CD4-positive, alpha-beta T cell treated with Interleukin-2 at 100 ng/mL for 4 hours (primary cell): ENCODE measurements at regions not wholly inside any gene's neighbourhood (a gene's known extent, or its start where the extent isn't known, plus 50 kb on each side); places are given as distances from the start of the nearest gene placed in this dataset.
"Not testable (repeated sequence)": the region's sequence is repeated elsewhere in the genome, so short reads cannot be mapped to it uniquely, and the experiment has no call there.

Experiments
- DNase-seq: peaks from one replicate; pipeline ENCODE4 v3.0.0-alpha.2; 2020; ENCODE audit warnings: low spot score

DNA sequence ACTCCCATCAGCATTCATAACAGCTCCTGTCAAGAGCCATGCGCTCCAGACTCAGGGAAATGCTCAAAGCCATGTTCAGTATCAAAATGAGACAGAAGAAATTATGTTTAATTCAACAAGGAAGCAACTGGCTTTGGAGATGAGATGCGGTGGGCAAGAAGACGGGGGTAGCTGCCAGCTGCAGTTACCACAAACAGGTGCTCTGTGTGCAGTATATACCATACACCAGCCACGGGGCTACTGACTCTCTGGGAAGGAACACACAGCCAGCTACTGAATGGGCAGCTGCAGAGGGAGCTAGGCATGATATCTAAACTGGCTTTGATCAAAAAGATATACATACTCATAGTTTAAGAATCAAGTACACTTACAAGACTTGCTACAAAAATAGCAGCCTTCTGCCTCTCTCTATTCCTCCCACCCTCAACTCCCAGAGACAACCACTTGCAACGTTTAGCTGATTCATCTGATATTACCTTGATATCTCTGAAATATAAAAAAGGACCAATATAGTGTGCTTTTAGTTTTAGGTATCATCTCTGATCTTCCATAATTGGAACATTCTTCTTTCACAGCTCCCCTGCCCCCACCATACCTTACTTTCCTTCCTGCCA lies 593.0 kb downstream of the UQCRFS1 start:
- no peak for DNase-seq

DNA sequence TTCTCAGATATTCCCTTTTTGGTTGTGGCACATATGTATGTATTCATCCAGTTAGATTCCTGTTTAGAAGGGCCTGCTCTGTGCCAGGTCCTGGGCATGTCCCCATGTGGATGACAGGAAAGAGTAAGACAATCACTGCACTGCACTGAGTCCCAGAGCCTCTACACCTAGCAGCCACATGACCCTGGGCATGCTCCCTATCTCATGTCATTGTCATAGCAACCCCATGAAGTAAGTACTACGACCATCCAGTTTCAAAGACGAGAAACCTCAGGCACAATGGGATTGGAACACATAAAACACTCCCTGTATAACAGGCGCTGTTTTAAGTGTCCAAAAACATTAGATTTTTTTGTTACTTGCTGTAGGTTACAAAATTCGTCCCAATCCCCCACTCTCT lies 594.4 kb downstream of the UQCRFS1 start:
- no peak for DNase-seq

- DNase-seq, result no peak
Measured at GRCh38 chr19:28615966-28616365, 597.0 kb downstream of the UQCRFS1 start.

- no peak for DNase-seq
Measured at GRCh38 chr19:28615546-28615916, 597.4 kb downstream of the UQCRFS1 start.

DNA sequence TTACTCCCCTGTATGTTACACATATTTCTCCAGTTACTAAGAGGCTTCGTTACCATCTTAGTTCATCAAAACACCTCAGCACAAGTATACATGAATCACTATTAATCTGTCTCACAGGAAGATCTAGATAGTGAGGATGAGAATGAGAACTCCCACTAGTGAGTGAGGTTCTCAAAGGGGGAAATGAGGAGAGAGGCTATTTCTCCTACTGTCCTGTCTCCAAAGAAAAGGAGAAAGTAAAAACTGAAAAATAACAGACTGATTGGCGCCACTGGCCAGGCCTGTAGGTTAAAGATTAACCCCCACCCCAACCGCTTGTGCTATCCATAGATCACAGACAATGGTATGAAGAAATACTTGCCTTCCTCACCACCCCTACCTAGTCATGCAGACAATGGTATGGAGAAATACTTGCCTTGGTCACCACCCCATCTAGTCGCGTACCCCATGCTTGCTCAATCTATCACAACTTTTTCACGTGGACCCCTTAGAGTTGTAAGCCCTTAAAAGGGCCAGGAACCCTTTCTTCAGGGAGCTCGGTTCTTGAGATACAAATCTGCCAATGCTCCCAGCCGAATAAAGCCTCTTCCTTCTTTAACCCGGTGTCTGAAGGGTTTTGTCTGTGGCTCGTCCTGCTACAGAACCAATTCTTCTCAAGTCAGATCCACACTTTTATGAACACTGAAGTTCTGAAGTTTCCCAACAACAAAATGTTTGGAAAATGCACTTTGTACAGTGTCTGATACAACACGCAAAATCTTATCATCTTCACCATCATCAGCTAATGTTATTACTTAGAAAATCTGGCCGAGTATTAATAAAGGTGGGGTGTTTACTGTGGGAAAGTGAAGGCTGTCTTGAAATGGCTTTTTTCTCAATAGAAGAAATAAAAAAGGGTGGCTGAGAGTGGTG lies 598.1 kb downstream of the UQCRFS1 start:
- DNase-seq, result no peak

GRCh38 chr19:28612275-28612769 lies 600.6 kb downstream of the UQCRFS1 start:
- DNase-seq, result no peak

GRCh38 chr19:28611227-28611914 lies 601.6 kb downstream of the UQCRFS1 start:
- not testable (repeated sequence) for DNase-seq

GRCh38 chr19:28610731-28611130 lies 602.2 kb downstream of the UQCRFS1 start:
- no peak for DNase-seq

- no peak for DNase-seq
Measured at GRCh38 chr19:28609944-28610343, 603.0 kb downstream of the UQCRFS1 start.

DNA sequence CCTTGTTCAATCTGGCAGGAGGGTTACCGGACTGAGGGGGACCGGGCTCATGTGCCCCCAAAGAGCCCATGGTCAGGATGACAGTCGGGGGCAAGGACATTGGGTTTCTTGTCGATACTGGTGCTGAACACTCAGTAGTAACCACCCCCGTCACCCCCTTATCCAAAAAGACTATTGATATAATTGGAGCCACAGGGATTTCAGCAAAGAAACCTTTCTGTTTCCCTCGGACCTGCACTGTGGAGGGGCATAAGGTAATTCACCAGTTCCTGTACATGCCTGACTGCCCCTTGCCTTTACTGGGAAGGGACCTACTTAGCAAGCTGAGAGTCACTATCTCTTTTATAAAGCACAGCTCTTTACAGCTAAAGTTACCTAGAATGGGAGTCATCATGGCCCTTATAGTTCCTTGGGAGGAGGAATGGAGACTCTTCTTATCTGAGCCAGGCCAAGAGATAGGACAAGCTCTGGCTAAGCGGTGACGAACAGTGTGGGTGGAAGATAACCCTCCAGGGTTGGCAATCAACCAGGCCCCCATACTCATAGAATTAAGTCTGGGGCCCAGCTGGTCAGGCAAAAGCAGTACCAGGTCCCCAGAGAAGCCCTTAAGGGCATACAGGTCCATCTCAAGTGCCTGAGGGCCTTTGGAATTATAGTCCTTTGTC lies 603.7 kb downstream of the UQCRFS1 start:
- no peak for DNase-seq

DNA sequence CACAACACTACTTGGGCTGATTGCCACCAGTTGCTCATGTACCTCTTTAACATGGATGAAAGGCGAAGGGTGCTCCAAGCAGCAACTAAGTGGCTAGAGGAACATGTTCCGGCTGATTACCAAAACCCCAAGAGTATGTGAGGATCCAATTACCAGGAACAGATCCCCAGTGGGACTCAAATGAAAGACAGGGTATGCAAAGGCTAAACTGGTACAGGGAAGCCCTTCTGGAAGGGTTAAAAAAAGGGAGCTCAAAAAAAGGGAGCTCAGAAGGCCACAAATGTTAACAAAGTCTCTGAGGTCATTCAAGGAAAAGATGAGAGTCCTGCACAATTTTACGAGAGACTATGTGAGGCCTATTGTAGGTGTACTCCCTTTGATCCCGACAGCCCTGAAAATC lies 604.7 kb downstream of the UQCRFS1 start:
- no peak for DNase-seq

- DNase-seq, result no peak
Measured at GRCh38 chr19:28607066-28607583, 605.8 kb downstream of the UQCRFS1 start.

- no peak for DNase-seq
Measured at GRCh38 chr19:28606269-28607032, 606.5 kb downstream of the UQCRFS1 start.

GRCh38 chr19:28605501-28606268 lies 607.3 kb downstream of the UQCRFS1 start:
- DNase-seq, result no peak

DNA sequence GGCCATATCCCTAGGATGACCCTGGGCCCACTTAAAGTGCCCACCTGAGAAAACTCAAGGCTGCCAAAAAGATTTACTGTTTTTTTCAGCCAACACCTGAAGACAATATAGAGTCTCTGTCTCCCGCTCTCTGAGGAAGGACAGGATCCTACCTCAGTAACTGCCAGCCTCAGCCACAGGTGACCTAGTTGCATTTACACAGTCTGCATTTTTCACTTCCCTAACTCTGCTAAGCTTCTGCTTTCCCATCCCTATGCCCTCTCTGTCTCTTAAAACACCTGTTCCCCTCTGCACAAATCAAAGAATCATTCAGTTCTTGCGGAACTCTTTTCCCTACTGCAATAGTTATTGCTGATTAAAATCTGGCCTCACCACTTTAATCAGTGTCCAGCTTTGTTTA lies 609.5 kb downstream of the UQCRFS1 start:
- DNase-seq, result no peak

- no peak for DNase-seq
Measured at GRCh38 chr19:28602675-28603298, 610.2 kb downstream of the UQCRFS1 start.

- no peak for DNase-seq
Measured at GRCh38 chr19:28601723-28602440, 611.1 kb downstream of the UQCRFS1 start.

DNA sequence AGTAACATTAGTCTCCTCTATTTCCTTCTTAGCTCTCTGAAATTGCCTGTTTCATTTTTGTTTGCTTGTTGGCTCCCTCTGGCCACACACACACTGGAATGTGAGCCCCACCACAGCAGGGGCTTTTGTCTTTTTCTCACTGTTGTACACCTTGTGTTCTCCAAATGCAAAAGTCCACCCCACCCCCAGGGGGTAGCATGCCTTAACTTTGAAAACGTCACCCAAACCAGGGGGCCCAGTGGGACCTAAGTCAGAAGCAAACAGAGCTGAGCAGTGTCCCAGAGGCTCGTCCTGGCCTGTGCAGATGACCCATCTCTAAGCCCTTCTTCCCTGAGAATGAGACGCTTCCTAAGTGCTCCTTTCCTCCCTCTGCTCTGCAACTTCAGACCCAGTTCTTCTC lies 614.1 kb downstream of the UQCRFS1 start:
- no peak for DNase-seq

DNA sequence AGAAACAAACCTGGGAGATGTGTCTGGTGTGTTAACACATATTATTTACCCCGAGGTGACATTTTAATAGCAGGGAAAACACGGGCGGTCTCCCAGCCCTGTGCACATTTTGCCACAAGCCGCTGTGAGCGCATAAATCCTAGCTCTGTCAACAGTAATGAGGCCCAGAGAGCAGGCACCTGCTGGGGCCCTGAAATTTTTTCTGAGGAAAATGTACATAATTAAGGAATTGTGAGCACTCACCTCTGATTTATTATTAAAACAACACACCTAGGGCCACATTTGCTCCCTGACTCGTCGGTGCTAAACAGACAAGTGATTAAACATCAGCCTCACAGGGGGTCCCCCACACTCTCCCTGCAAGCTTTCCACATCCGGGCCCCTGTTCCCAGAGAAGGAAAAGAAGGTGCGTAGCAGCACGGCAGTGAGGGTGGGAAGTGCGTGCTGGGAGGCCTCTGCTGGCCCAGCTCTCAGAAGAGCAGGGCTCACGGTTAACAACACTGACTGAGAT lies 616.3 kb downstream of the UQCRFS1 start:
- no peak for DNase-seq
